ENCODE measurements at regions not wholly inside any gene's neighbourhood (a gene's known extent, or its start where the extent isn't known, plus 50 kb on each side); places are given as distances from the start of the nearest gene placed in this dataset.

DNA sequence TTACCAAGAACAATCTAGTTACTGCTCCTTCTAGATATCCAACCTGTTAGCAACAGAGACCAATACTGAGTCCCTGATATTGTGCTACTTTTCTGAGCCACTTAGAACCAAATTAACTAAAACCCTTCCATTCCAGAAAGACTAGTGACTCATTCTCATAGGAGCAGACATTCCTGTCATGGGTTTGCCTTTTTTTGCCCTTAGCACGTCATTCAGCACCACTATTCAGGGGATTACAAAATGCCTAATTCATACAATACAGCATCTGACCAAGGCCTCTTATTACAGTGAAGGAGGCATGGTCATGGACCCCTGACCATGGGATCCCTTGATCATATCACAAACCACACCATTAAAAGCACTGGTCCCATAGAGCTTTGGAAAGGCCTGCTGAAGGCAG lies 123.8 kb upstream of the CXCL13 start:
- intact Hi-C loops (cut with micrococcal nuclease; ENCODE audit: unreplicated experiment), result no loop called here
- no TSS peak for BruUV-seq (replicated peaks)

DNA sequence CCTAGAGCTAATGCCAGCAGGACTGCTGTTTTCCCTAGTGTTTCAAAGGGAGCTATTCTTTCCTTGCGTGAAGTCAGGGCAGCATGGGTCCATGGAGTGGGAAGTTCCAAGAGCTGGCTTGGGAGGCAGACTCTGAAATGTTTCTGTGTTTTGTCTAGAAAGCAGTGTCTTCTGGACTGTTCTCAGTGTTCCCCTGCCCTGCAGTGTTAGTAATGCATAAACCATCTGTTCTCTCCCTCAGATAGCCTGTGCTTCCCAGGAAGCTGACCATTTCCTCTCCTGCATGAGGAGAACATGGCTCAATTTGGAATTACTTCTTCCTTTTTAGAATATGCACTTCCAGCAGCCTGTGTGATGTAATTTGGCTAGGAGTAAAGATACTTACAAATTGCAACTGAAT lies 116.7 kb upstream of the CXCL13 start:
- CTCF ChIA-PET, result no interaction called here
- no peaks in the 10 kb centered on the region for H3K27me3 ChIP-seq (ENCODE audit: insufficient read depth, low read depth)
- no peak for TF ChIP-seq EZH2 (IDR thresholded peaks at IDR 0.05; ENCODE audit: low read depth)
- TF ChIP-seq, protein P1, sequence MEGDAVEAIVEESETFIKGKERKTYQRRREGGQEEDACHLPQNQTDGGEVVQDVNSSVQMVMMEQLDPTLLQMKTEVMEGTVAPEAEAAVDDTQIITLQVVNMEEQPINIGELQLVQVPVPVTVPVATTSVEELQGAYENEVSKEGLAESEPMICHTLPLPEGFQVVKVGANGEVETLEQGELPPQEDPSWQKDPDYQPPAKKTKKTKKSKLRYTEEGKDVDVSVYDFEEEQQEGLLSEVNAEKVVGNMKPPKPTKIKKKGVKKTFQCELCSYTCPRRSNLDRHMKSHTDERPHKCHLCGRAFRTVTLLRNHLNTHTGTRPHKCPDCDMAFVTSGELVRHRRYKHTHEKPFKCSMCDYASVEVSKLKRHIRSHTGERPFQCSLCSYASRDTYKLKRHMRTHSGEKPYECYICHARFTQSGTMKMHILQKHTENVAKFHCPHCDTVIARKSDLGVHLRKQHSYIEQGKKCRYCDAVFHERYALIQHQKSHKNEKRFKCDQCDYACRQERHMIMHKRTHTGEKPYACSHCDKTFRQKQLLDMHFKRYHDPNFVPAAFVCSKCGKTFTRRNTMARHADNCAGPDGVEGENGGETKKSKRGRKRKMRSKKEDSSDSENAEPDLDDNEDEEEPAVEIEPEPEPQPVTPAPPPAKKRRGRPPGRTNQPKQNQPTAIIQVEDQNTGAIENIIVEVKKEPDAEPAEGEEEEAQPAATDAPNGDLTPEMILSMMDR (conservative IDR thresholded peaks at IDR 0.05), result no peak
- no peaks in the 10 kb centered on the region for H3K36me3 ChIP-seq (ENCODE audit: low read depth)
- H3K27ac ChIP-seq, result no peak overlapping the region
- BruUV-seq (replicated peaks), result no TSS peak
- H3K79me2 ChIP-seq (ENCODE audit: low read depth), result no peaks in the 10 kb centered on the region
- no peaks in the 10 kb centered on the region for H3F3A ChIP-seq (ENCODE audit: insufficient read depth, low read depth)
- no peaks in the 10 kb centered on the region for H4K20me1 ChIP-seq (ENCODE audit: insufficient read depth)
- intact Hi-C loops (cut with micrococcal nuclease; ENCODE audit: unreplicated experiment), result no loop called here
- no peak overlapping the region for H2AFZ ChIP-seq
- no peaks in the 10 kb centered on the region for H3K9me3 ChIP-seq (ENCODE audit: insufficient read depth, low read depth)
- H3K4me1 ChIP-seq (replicated peaks; ENCODE audit: insufficient read depth), result no peaks in the 10 kb centered on the region
- no peaks in the 10 kb centered on the region for H3K9me2 ChIP-seq (ENCODE audit: insufficient read depth)
- DNase-seq, result no peak
- POLR2A ChIA-PET (ENCODE audit: unreplicated experiment), result no interaction called here
- H3K4me2 ChIP-seq, result no peak overlapping the region
- no peak overlapping the region for H3K4me3 ChIP-seq

More for the DNA sequence above, 123.8 kb upstream of the CXCL13 start:
- Histone ChIP-seq H3K27me3 (ENCODE audit: insufficient read depth, low read depth) (no peaks in the 10 kb centered on the region), H3K4me1 (replicated peaks; ENCODE audit: insufficient read depth) (no peaks in the 10 kb centered on the region), H3K4me3 (no peak overlapping the region), H3K27ac (no peak overlapping the region), H4K20me1 (ENCODE audit: insufficient read depth) (no peaks in the 10 kb centered on the region), H3K79me2 (ENCODE audit: low read depth) (no peaks in the 10 kb centered on the region), H3K9me2 (ENCODE audit: insufficient read depth) (no peaks in the 10 kb centered on the region), H3K36me3 (ENCODE audit: low read depth) (no peaks in the 10 kb centered on the region), H2AFZ (no peak overlapping the region), H3K9me3 (ENCODE audit: insufficient read depth, low read depth) (no peaks in the 10 kb centered on the region), H3F3A (ENCODE audit: insufficient read depth, low read depth) (no peaks in the 10 kb centered on the region), H3K4me2 (no peak overlapping the region)
- DNase-seq, result no peak
- TF ChIP-seq, protein P1 (conservative IDR thresholded peaks at IDR 0.05), result no peak
- no peak for TF ChIP-seq EZH2 (IDR thresholded peaks at IDR 0.05; ENCODE audit: low read depth)
- POLR2A ChIA-PET (ENCODE audit: unreplicated experiment), result no interaction called here
- CTCF ChIA-PET, result no interaction called here

DNA sequence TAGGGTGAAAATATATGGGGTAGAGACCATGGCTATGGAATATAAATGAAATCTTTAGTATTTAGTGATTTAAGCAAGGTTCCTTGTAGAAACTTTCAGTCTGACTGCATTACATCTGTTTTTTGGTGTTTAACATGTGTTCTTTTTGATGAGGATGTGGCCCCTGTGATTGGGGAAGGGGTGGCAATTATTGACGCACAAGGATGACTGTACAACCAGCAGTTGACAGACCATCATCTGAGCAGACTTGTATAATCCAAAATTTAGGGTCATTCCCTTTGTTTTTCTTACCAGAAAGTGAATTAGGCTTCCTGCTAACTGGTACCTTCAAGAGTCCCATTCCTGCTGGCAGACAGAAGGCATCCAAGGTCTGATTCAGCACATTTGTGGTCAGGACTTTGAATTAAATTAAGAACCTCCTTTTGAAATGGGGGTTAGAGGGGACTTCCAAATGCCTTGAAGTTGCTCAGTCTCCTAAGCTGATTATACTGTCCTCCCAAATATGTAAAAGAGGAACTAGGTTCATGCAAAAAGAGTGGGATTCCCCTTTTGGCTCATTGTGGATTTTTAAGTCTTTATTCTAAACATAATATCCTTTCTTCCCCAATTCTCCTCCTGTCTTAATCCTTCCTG lies 112.4 kb upstream of the CXCL13 start:
- TF ChIP-seq EZH2 (IDR thresholded peaks at IDR 0.05; ENCODE audit: low read depth), result no peak
- TF ChIP-seq, protein P1 (conservative IDR thresholded peaks at IDR 0.05), result no peak
- intact Hi-C loops (cut with micrococcal nuclease; ENCODE audit: unreplicated experiment), result no loop called here
- H3K36me3 ChIP-seq (ENCODE audit: low read depth), result no peaks in the 10 kb centered on the region
- ChIA-PET CTCF (no interaction called here), POLR2A (ENCODE audit: unreplicated experiment) (no interaction called here)
- no peaks in the 10 kb centered on the region for H3F3A ChIP-seq (ENCODE audit: insufficient read depth, low read depth)
- no peak overlapping the region for H3K4me3 ChIP-seq
- H3K27me3 ChIP-seq (ENCODE audit: insufficient read depth, low read depth), result no peaks in the 10 kb centered on the region
- DNase-seq, result no peak
- no peaks in the 10 kb centered on the region for H4K20me1 ChIP-seq (ENCODE audit: insufficient read depth)
- no peak overlapping the region for H3K27ac ChIP-seq
- no peaks in the 10 kb centered on the region for H3K9me2 ChIP-seq (ENCODE audit: insufficient read depth)
- H3K4me1 ChIP-seq (replicated peaks; ENCODE audit: insufficient read depth), result no peaks in the 10 kb centered on the region
- no peaks in the 10 kb centered on the region for H3K79me2 ChIP-seq (ENCODE audit: low read depth)
- no peak overlapping the region for H2AFZ ChIP-seq
- no peaks in the 10 kb centered on the region for H3K9me3 ChIP-seq (ENCODE audit: insufficient read depth, low read depth)
- H3K4me2 ChIP-seq, result no peak overlapping the region
- BruUV-seq (replicated peaks), result no TSS peak

Measured in PC-9 (cell line).